Activated effector memory CD4-positive, alpha-beta T cell treated with anti-CD3 and anti-CD28 coated beads, Interleukin-2, amount 50 U/mL, for 16 hours (primary cell): ENCODE measurements at regions not wholly inside any gene's neighbourhood (a gene's known extent, or its start where the extent isn't known, plus 50 kb on each side); places are given as distances from the start of the nearest gene placed in this dataset.

Experiments used
- DNase-seq: peaks from one replicate; pipeline ENCODE4 v3.0.0-alpha.2; 2020

GRCh38 chr5:57825031-57825686 lies 342.5 kb upstream of the ACTBL2 start:
- no peak for DNase-seq

DNA sequence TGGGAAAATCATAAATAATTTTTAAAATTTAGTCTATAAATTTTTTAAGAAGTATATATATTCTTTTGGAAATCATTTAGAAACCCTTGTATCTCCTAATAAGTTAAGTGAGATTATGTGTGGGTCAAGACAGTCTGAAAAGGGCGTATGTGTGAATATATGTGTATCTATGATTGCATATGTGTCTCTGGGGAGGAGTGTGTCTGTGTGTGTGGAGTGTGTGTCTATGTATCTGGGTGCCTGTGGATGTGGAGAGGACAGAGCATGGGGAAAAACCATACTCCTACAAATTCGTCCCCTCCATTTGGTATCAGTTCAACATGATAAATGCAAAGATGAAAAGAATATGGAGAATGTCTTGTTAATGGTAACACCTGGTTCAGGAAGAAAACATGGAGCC lies 342.0 kb upstream of the ACTBL2 start:
- DNase-seq, result no peak

DNA sequence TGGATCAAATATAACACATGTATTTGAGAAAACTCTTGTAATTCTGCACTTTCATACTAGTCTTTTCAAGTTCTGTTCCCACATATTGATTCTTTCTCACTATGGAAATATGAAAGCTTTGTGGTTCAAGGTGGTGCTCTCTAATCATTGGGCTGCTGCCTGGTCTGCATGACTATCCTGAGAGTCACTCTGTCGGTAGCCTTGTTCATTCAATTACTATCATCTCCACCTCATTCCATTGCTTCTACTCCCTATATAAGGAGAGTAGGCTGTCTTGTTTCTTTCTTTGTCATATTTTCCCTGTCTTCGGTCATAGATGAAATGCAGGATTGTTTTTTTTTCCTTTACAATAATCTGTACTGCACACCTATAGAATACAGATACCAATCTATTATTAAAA lies 341.4 kb upstream of the ACTBL2 start:
- no peak for DNase-seq

GRCh38 chr5:57822651-57823050 lies 340.0 kb upstream of the ACTBL2 start:
- DNase-seq, result no peak

GRCh38 chr5:57818397-57818796 lies 335.8 kb upstream of the ACTBL2 start:
- no peak for DNase-seq

GRCh38 chr5:57817924-57818323 lies 335.3 kb upstream of the ACTBL2 start:
- DNase-seq, result no peak

DNA sequence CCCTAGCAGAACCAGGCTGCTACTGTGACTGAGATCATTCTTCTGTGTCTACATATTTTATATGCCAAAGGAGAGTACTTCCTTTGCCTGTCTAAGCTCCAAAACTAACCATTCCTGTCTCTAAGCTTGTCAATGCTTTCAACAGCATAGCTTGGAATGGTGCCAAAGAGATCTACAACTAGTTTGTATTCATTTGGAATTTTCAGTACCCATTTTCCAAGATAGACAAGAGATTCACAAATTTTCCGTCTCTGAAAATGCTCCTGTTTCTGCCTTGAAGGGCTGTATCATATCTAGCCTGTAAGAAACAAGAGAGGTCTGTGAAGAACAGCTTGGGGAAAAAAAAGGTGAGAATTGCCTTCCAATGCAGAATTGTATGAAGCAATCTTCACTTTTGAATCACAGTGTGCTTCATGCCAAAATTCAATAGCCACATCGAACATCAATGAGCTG lies 334.4 kb upstream of the ACTBL2 start:
- no peak for DNase-seq

DNA sequence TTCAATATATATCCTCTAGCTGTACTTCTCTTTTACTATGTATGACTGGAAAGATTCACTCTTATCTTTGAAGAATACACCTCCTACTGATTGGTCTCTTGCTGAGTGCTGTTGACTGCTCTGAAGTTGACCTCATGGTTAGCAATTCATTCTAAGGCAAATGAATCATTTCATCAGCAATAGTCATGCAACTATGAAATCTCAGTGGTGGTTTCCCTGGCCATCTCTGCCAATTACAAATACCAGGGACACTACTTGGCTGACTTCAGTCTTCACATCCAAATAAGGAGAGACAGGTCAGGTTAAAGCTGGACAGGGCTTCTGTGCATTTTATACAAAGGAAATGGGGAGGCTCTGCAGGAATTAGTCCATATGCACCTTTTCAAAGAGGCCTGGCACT lies 333.5 kb upstream of the ACTBL2 start:
- no peak for DNase-seq

GRCh38 chr5:57805732-57806131 lies 323.1 kb upstream of the ACTBL2 start:
- DNase-seq, result no peak

DNA sequence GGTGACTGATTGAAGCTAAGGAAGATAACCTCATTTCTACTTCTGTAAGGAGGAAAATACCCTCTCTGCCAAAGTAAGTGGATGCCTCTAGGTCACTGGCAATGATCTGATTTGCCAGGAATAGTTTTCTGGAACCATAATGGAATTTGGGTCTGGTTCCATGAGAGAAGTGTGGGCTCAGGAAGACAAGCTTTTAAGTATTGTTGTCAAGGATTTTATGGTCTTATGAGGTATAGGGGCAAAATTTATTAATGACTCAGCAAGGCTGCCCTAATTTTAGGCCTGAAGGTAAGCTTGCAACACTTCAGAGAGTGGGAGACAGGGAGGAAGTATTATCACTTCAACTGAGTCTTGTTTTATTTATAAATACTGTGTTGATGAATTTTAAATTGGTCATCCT lies 322.6 kb upstream of the ACTBL2 start:
- DNase-seq, result no peak

- DNase-seq, result no peak
Observed at GRCh38 chr5:57804505-57804904, 321.9 kb upstream of the ACTBL2 start.

DNA sequence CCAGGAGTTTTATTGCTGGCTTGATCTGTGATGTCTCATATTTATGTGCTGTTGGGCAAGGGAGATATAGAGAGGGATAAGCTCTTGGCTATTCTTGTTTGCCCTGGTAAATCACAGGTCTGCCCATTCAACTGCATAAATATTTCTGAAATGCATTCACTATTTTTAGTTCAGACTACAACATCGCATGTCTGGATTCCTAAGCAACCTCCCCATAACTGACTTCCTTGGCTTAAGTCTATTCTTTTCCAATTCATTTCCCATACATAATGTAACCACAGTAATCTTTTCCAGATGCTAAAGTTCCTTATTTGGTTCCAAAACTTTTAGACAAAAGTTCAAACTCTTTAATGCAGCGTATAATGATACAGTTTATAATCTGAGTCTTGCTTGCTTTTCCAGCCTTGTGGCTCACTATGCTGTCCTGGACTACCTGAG lies 321.4 kb upstream of the ACTBL2 start:
- DNase-seq, result no peak

DNA sequence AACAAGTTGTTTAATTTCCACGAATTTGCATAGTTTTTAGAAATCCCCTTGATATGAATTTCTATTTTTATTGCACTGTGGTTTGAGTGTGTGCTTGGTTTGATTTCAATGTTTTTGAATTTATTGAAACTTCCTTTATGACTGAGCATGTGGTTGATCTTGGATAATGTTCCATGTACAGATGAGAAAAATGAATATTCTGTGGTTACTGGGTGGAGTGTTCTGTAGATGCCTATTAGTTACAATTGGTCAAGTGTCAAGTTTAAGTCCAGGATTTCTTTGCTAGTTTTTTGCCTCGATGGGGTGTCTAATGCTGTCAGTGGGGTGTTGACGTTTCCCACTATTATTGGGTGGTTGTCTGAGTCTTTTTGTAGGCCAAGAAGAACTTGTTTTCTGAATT lies 319.5 kb upstream of the ACTBL2 start:
- DNase-seq, result no peak

DNA sequence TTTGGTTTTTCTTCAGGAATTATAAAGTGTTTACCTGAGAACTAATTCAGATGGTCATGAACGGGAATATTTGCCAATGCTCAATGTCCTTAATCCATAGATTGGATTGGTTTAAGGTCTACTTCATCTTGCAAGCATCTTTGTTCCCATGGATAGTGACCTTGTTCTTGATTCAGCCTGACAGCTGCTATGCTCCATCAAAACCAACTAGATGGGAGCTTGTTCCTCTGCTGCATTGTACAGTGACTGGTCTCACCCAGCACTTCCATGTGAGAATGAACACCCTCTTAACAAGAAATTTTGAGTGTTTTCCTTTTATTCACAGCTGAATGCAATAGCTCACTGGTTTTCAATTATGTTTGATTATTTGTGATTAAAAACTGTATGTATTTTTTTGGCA lies 312.6 kb upstream of the ACTBL2 start:
- no peak for DNase-seq

GRCh38 chr5:57791875-57792274 lies 309.3 kb upstream of the ACTBL2 start:
- DNase-seq, result no peak

- no peak for DNase-seq
Observed at GRCh38 chr5:57785946-57786345, 303.3 kb upstream of the ACTBL2 start.

DNA sequence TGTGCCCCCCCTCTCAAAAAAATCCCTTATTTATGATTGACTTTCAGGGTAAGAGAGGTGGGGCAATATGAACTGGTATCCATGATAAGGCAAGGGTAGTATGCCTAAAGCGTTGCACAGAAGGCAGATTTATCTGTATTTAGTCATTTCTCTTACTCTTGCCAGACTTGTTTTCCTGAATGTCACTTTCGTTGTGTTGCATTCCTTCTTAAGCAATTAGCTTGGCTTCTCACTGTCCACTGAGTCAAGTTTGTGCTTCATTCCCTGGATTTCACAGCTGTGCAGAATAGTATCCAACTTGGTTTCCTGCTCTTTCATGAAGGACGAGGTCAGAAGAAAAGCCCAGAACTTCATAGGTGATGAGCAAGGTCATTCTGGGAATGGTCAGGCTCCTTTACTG lies 301.5 kb upstream of the ACTBL2 start:
- DNase-seq, result no peak

DNA sequence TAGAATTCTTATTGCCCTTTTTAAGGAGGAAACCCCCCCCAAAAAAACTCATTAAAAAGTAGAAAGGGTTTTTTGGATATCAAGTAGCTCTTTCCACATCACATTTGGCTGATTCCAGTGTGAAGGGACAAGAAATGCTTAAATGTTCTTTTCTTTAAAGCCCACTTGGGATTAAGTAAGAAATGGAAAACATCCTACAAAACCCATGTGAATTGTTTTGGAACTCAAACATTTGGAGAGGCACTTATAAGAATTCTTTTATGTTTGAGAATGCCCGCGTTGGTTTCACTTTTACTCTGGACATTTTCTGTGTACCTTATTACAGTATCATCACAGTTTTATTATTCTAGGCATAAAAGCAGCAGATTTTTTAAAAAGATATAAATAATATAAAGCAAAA lies 301.1 kb upstream of the ACTBL2 start:
- DNase-seq, result no peak

- DNase-seq, result no peak
Observed at GRCh38 chr5:57780961-57781325, 298.3 kb upstream of the ACTBL2 start.

- no peak for DNase-seq
Observed at GRCh38 chr5:57780306-57780960, 297.8 kb upstream of the ACTBL2 start.

- no peak for DNase-seq
Observed at GRCh38 chr5:57779383-57780223, 297.0 kb upstream of the ACTBL2 start.

DNA sequence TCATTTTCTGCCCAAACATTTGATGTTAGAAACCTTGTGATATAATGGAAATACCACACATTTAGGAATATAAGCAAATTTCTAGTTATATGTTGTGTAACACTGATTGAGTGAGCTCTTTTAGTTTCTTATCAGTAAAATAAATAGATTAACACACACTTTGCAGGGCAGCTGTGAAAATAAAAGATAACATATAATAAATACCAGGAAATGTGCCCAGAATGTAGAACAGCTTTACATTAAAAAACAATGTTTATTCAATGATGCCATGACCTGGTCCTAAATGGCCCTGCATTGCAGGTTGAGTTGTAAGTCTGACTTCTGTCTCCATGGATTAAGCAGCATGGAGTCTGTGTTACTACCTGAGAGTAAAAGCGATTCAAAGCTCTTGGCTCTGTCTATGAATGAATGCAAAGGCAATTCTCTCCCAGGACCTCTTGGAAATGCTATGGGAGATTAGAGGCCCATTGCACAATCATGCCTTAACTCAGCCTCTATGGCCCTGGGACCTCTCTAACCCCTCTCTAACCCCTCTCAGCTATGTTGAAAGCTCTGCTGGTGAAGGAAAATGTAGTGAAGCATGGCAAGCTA lies 296.0 kb upstream of the ACTBL2 start:
- no peak for DNase-seq

GRCh38 chr5:57777174-57777581 lies 294.6 kb upstream of the ACTBL2 start:
- no peak for DNase-seq

DNA sequence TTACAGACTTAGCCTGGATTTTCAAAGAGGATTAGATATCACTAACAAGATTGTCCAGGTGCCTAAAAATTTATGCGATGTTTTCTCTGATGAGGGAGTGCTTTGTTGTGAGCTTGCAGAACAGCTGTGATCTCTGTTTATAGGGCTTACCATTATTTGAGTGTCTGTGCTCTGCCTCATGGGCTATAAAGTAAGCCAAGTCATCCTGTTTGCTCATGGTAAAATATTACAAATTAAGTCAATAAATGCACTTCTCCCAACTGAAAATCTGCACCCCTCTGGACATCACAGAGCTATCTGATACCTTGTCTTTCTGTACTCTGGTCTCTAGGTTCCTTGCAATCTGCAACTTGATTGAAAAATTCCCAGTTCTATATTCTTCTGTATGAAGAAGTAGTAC lies 293.4 kb upstream of the ACTBL2 start:
- DNase-seq, result no peak
